Fibroblast of pulmonary artery (primary cell): ENCODE measurements at regions not wholly inside any gene's neighbourhood (a gene's known extent, or its start where the extent isn't known, plus 50 kb on each side); places are given as distances from the start of the nearest gene placed in this dataset.

Source experiments
- DNase-seq: peaks from one replicate; pipeline ENCODE4 v3.0.0-alpha.2; 2010; ENCODE audit warnings: low read depth
- H3K4me3 ChIP-seq: replicated peaks from 2 replicates; pipeline ENCODE4 v1.5.1; 2011; ENCODE audit warnings: low read depth, mild to moderate bottlenecking, control low read depth, low read length, moderate library complexity
- CTCF ChIP-seq: IDR thresholded peaks from 2 replicates; pipeline ENCODE4 v1.5.1; 2011; ENCODE audit warnings: mild to moderate bottlenecking, control low read depth, low read length, inconsistent platforms; ENCODE audit errors: missing control alignments

- no peak for TF ChIP-seq CTCF
- DNase-seq, result no peak
- H3K4me3 ChIP-seq, result no peak overlapping the region
Observed at GRCh38 chr9:87813119-87813463, 69.6 kb upstream of the SPATA31E1 start.

GRCh38 chr9:87816036-87816435 is 66.6 kb upstream of the SPATA31E1 start:
- peak; percentile 65 for DNase-seq
- TF ChIP-seq CTCF, result no peak
- no peak overlapping the region for H3K4me3 ChIP-seq

- no peak overlapping the region for H3K4me3 ChIP-seq
- no peak for DNase-seq
- no peak for TF ChIP-seq CTCF
Observed at GRCh38 chr9:87818308-87818707, 64.4 kb upstream of the SPATA31E1 start.

- no peak overlapping the region for H3K4me3 ChIP-seq
- DNase-seq, result no peak
- no peak for TF ChIP-seq CTCF
Observed at GRCh38 chr9:87824216-87824875, 58.3 kb upstream of the SPATA31E1 start.

- DNase-seq, result no peak
- no peak for TF ChIP-seq CTCF
- no peak overlapping the region for H3K4me3 ChIP-seq
Observed at GRCh38 chr9:87824886-87825285, 57.8 kb upstream of the SPATA31E1 start.

- H3K4me3 ChIP-seq, result no peak overlapping the region
- no peak for DNase-seq
- TF ChIP-seq CTCF, result no peak
Observed at GRCh38 chr9:87826331-87826730, 56.3 kb upstream of the SPATA31E1 start.

- no peak overlapping the region for H3K4me3 ChIP-seq
- no peak for TF ChIP-seq CTCF
- no peak for DNase-seq
Observed at GRCh38 chr9:87827341-87827740, 55.3 kb upstream of the SPATA31E1 start.
